Bone marrow (tissue), 2 donors: ENCODE measurements at regions not wholly inside any gene's neighbourhood (a gene's known extent, or its start where the extent isn't known, plus 50 kb on each side); places are given as distances from the start of the nearest gene placed in this dataset.

ENCODE experiments used
- DNase-seq, 2 donors: peaks; one replicate each; lab custom pipeline; 2025; lab: John Stamatoyannopoulos, UW

DNA sequence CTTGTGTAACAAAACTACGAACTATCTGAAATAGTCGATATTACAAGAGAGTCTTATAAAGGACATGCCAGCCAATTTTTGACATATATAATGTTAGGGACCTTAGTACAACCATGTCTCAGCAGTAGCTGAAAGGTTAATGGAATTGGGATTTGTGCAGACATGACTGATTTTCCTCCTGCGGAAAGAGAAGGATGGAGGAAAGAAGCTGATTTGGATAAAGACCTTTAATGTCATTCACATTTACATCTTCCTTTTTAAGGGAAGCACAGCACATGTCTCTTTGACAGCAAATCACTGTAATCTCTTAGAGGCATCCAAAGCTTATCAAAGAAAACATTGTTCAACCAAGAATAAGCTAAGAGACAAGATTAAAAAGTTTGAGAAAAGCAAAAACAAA lies 1976.2 kb upstream of the IGFBP7 start:
- DNase-seq: no peak

DNA sequence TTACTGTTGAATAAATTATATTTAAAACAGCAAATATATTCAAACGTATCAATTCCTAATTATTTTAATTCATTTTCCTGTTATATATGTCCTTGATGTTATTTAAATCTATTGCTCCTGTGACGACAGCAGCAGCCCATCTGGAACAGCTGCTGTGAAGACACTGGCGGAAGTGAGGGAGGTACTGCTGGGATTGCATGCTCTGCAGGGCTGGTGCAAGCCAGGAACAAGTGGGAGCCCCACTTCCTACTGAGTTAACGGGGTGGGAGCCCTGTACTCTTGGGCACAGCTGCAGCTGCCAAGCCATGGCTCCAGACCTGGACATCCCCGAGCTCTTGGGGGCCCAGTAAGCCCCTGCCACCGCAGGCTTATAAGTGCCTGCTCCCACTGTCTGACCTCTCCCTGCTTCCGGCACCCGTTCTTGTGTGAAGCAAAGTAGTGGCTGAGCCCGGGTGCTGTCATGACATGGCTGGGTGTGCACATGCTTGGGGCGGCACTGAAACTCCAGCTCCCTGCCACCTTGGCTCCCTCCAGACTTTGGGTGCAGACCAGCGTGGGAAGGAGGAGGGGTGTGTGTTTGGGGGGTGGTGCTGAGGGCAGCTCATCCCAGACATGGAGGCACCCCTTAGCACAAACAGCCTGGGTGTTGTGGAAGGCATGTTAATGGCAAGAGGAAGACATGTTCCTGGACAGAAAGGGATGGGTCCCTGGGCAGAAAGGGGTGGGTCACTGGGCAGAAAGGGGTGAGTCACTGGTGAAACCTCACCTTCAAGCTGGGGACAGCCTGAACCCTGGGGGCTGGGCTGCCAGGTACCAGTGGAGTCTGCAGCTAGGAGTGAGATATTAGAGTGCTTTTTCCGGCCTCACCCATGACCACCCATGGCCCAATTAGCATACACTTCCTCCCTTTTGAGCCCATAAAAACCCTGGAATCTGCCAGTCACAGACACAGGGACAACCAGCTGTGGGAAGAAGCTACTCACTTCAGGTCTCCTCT lies 1981.3 kb upstream of the IGFBP7 start:
- no peak for DNase-seq

DNA sequence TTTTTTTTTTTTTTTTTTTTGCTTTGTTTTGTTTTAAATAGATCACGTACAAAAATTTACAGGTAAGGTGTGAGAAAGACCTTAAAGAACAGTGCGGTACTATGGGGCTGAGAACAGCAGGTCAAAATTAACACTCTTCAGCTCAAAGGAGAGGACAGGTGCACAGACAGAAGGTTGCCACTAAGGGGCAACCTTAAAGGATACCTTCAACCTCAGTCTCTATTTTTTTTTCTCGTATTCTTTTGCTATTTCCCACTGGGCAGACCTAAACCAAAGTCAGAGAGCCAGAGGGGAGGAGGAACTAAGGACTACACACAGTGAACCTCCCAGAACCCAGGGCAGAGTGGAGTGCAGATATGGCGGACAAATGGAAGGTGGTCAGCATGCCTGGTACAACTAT lies 1984.3 kb upstream of the IGFBP7 start:
- no peak for DNase-seq

DNA sequence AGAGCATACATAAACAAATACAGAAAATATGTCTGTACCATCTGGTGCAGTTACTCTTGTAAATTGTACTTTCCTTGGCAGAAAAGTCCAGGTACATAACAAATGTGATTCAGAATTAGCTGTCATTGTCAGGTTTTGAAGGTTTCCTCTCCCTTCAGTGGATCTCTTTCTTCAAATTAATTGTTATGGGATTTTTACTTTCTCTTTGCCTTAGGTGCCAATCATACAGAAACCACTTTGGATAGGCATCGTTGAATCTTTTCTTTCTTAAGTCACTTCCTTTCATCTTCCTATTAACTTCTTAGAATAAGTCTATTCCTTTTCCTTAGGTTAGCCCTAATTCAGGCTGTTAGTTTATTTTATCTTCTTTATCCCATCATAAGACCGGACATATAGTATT lies 1992.1 kb upstream of the IGFBP7 start:
- no peak for DNase-seq

DNA sequence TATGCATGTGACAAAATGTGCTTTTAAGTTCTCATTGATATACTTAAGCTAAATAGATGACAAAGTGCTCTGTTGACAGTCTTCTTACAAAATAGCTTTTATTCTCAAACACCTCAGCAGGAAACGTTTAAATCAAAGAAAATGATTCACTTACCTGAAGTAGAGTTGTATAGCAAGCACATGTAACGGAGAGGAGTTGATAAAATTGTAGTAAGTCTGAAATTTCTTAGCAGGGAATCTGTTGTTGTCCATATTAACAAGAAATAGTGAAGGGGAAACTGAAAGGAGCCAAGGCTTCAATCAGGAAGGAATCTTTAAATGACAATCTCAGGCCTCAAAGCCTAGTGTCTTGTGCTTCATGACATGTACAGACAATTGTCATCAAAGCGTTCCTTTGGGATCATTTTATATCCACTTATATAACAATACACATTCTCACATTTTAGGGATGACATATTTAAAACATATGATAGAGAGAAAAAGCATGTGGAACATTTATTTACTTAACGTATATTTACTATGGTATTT lies 2010.2 kb upstream of the IGFBP7 start:
- no peak for DNase-seq

DNA sequence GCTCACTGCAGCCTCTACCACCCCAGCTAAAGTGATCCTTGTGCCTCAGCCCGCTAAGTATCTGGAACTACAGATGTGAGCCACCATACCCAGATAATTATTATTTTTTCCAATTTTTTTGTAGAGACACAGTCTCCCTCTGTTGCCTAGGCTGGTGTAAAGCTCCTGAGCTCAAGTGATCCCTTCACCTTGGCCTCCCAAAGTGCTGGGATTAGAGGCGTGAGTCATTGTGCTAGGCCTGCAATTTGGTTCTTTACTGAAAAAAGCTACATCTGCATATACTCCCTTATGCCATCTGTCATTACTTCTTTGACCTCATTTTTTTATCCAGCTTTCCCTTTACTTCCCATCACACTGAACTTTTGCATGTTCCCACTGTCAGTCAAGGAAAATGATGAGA lies 2012.4 kb upstream of the IGFBP7 start:
- no peak for DNase-seq

DNA sequence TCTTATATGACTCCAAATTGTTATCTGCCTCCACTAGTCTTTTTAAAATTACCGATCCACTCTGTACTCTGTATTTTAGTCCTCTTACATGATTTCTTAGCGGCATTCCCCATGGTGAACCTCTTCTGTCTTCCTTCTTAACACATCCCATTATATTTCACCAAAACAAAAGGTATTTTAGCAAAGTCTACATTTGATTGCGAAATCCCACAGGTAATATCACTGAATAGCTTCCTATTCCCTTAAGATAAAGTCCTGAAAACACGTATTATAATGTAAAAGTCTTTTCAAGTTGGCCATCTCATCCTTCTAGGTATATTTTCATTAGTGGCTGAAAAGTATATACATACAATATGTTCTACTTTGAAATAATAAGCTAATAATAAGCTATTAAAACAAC lies 2016.0 kb upstream of the IGFBP7 start:
- no peak for DNase-seq

DNA sequence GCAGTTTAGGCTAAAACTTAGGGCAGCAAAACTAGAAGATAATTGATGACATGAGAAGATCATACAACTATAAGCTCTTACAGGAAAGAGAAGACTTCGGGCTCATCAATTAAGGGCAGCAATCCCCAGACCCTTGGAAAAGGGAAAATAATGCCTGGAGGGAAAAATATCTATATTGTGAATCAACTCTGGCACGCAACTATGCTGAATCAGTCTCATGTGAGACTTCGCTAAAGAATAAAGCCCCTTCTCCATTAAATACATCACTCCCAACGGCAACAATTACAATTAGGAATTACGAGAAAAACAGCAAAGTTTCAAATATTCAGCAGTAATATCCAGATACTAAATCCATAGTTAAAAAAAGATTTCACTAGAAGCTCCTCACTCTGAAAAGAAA lies 2016.8 kb upstream of the IGFBP7 start:
- no peak for DNase-seq

DNA sequence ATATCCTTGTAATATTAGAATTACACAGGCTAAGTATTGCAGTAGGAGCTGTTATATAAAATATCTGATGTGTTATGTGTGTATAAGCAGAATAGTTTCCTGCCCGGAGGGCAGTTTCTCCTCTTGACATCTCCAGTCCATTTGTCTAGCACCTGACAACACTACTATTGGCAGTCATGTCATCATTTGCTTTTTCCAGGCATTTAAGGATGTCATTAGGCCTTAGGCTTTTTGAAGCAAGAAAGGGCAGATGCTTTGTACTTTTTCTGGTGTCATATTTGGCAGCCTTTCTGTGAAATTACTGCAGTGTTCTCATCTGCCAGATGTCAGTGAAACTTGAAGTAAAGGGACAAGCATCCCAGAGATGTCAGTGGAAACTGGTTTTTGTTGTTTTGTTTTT lies 2017.6 kb upstream of the IGFBP7 start:
- no peak for DNase-seq

DNA sequence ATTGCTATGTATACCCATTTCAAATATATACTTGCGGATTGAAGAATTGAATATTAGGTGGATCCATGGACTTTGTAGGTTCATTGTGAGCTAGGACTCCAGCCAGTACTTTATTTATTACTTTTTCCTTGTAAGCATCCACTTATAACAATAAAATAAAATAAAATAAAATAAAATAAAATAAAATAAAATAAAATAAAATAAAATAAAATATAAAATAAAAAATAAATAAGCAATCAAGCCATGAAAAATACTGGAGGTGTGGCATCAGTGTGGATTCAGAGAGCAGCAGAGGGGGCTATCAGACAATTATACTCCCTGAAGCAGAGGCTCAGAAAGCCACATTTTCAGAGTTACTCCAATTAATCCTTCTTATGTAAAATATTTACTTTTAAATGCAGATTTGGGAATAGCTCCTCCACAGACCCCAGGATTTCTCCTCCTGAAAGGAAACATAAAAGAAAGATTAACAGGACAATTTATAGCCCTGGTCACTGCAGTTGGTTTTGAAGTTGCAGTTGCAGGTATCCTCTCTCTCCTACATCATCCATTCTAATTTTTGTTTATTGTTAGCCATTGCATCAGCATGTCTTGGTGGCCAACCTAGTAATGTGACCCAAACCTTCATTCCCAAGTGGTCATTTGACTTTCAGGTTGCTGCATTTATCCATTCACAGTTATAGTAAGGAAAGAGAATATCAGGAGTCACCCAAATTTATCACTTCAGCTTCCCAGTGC lies 2025.2 kb upstream of the IGFBP7 start:
- DNase-seq: no peak

DNA sequence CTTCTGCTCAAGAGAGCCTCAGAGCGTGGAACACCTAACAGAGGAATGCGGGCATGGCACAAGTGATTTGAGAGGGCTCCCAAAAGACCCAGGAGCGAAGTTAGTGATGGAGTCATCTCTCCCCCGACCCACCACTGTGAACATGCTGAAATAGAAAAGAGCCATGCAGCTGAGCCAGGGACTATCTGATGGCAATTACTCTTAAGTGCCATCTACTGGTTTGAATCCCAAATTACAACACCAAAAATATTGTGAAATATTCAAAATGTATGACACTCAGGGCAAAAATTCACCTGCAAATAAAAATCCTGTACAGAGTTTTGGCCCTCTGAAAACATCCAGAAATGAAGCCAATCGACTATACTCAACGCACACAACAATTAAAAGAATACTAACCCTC lies 2038.9 kb upstream of the ADGRL3 start:
- no peak for DNase-seq

DNA sequence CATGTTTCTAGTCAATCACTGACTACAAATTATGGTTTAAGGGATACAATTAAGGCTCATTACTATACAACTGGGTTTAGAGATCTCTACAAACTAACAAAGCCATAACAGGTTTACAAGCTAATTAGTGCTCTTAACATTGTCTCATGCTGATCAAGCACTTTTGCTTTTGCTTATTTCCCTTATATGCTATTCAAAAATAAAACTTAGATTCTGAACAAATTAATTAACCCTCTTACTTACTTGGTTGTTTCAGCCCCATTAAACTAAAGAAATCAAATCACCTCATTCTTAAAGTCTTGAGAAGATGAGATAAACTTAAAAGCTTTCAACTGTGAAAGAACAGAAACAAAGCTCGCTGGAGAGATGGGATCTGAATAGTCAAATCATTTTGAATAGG lies 2024.5 kb upstream of the ADGRL3 start:
- no peak for DNase-seq

DNA sequence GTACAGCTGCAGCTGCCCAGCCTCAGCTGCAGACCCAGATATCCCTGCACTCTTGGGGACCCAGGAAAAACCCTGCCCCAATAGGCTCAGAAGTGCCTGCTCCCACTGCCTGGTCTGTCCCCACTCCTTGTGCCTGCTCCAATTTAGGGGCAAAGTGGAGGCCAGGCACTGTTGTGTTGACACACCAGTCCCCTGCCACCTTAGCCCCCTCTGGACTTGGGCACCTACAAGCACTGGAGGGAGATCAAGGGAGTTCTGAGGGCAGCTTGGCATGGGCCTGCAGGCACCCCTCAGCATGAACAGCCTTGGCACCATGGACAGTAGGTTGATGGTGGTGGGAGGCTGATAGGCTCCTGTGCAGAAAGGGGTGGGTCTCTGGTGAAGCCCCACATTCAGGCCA lies 2020.8 kb upstream of the ADGRL3 start:
- no peak for DNase-seq

DNA sequence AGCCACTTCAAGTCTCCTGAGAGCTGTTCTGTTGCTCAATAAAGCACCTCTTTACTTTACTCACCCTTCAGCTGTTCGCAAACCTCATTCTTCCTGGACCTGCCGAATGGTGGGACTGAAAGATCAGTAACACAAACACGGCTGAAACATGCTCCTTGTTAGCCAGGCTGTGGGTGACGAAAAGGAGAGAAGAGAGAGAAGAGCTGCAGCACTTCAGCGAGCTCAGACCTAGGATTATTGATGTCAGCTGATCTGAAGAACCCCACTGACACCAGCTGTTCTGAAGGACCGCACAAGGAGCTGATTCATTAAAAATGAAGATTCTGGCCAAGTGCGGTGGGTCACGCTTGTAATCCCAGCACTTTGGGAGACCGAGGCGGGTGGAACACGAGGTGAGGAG lies 2020.0 kb upstream of the ADGRL3 start:
- DNase-seq: no peak

DNA sequence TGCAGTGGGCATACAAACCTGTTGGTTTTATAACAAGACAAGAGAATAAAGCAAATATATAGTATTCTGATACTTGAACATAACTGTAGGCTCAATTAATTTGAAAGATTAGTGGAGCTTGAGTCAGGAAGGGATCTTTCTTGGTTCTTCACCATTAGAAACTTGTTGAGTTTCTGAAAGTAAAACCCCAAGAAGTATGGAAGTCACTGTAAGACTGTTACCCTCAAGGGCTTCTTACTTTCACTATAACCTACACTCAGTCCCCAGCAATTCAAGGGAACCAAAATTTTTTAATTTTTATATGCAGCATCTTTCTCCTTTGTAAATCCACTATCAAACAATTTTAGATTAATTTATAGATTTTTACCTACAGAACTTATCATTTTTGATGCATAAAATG lies 2019.2 kb upstream of the ADGRL3 start:
- DNase-seq: no peak

DNA sequence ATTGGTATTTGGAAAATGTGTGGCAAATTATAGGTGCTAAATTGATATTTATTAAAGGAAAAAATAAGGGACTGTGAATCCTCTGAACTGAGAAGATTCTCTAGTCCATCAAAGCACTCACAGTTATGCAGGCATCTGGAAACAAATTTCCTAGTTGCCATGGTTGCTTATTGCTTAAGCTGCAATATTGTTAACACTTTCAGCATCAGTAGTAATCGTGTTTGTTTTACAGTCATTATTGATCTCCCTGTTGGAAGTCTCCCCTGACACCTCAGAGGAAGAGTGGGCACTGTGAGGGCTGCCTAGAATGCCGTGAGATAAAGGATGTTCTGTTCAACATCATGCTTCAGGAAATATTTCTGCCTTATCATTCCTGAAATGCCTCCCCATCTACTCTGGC lies 2004.3 kb upstream of the ADGRL3 start:
- DNase-seq: no peak

DNA sequence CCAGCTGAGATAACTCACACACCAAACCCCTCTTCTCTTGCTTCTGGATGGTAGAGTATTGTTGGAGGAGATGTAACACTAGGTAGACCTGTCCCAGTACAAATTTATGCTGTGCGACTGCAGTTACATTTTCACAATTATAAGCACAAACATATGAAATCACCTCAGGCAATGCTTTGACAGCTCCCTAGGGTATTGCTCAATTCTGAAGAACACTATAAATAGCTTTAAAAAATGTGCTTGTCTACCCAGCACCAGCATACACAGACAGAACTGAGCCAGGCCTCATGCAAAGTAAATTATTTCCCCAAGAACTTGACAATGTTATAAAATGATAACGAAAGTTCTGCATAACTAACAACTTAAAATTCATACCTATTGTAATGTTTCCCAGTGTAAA lies 1999.1 kb upstream of the ADGRL3 start:
- no peak for DNase-seq

DNA sequence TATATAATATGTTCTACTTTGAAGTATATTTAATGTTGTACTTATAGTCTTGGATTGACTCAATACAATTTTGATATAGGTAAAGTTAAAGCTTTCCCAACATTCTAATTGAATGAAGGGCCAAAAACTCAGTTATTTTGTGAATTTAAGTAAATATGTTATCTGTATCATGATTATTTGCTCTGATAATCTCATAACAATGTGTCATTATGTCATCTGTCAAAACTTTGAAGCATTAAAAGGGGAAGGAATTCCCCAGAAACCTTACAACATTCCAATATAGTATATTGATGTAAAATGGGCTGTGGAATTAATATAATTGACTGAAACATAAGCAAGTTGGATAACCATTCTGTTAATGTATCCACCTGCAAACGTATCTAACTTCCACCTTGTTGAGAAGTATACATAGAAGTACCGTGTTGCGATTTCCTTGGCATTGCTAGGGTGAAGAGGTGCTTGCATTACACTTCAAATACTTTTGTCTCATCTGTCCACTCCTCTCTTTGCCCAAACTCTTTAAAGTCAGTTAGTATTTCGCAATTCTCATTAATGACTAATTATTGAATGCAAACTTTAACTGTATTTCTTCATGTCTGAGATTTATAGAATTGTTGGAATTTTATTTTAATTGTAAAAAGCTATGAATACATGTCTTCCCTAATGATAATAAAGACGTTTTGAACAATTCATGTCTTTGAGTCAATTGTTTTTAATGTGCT lies 1982.1 kb upstream of the ADGRL3 start:
- no peak for DNase-seq

DNA sequence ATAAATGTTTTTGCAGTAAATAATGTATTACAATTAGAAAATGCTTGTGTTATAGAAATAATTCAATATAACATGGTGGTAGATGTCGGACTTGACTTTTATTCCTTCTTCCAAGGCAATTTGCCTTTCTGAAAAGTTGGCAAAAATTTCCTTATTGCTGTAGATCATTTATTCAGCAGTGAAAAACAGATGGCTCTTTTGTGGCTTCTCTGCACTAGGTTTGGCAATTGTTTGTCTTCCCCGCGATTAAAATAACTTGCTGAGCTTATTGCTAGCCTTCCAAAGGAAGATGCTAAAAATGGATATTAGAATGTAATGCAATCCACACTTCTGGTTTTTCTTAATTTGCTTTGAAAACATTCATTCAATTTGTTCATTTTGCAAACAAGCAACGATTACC lies 1977.9 kb upstream of the ADGRL3 start:
- DNase-seq: no peak

DNA sequence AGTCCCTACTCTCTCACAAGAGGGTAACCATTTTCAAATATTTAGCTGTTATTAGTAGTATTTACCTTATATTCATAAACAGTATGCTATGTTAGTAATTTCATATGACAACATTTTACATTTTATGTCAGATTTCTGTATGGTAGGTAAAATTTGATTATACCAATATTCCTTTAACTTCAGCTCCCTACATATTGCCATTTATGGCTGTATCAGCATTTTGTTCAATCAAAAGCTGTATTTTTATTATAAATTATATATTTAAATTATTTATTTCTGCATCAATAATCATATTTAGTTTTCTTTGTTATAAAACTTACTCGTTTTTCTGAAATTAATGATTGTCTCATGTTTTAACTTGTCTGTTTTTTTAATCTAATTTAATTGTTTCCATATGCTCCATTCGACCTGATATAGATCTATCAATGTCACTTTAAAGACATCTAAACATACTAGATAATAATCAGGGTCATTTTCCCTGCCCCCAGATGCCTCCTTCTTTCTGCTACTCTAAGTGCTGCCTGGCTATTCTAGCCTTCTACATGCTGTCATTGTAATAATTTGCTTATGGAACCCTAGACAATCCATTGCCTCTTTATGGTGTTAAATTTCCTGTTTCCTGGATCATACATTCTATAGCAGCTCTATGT lies 1976.7 kb upstream of the ADGRL3 start:
- no peak for DNase-seq

DNA sequence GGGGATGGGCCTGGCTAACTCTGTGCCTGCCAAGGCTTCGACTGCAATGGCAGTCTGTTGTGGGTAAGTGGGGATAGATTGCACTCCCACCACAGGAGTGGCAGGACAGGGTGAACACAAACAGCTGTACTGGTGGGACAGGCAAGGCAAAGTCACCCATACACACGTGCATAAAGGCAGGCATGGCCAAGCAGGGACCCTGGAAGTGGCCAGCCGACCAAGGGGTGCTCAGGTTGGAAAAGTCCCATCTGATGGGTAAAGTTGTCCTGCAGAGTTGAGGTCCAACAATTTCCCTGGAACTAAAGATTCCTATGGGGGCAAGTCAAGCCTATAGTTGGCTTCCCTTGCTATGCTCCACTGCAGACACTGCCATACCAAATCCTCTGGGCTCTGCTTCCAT lies 1961.9 kb upstream of the ADGRL3 start:
- DNase-seq: no peak

DNA sequence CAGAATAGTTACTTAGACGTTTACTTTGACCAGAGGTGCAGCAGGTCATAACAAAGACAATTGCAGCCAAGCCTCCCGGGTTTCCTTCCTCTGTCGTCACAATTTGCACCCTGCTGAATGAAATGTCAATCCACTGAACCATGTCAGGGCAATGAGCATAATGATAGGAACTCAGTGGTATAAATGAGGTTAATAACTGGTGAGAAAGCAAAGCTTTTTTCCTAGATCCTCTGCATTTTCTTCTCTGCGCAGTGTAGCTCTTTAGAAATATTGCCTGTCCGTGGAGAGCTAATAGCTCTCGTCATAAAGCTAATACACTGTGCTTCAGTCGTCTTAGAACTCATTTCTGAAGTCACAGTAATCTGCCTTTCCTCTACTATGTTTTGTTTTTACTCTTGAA lies 1960.1 kb upstream of the ADGRL3 start:
- DNase-seq: no peak
